Activated CD4-positive, alpha-beta T cell treated with anti-CD3 and anti-CD28 coated beads, Interleukin-2, amount 50 U/mL, for 16 hours (primary cell): ENCODE measurements at regions not wholly inside any gene's neighbourhood (a gene's known extent, or its start where the extent isn't known, plus 50 kb on each side); places are given as distances from the start of the nearest gene placed in this dataset.

Source experiments
- DNase-seq: peaks from one replicate; pipeline ENCODE4 v3.0.0-alpha.2; 2020

DNA sequence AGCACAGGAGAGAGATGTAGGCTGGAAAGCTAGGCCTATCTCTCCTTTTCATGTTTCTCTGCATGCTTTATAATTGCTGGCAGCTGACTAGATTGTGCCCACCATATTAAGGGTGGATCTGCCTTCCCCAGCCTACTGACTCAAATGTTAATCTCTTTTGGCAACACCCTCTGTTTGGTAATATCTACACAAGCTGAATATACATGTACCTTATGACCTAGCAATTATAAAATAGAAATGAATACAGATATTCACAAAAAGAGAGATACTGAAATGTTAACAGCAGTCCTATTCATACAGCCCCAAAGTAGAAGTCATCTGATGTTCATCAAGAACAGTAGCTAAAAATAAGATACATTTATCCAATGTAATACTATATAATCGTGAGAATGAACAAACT, 429.6 kb downstream of the EPM2A start:
- no peak for DNase-seq

DNA sequence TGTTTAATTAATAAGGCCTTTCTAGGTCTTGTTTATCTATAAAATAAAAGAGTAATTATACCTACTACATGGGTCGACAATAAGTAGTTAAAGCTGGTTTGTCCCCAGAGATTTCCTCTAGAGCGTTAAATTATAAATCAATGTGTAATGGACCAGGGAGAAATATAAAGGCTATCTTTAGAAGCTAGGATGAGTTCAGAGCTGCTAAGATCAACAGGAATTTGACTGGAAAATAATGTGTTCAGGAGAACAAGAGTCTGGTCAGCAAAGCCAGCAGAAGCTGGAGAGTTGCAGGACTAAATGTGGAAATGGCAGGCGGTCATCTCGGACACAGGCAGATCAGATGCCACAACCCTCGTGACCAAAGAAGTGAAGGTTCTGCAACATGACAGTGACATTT, 428.8 kb downstream of the EPM2A start:
- DNase-seq, result no peak

DNA sequence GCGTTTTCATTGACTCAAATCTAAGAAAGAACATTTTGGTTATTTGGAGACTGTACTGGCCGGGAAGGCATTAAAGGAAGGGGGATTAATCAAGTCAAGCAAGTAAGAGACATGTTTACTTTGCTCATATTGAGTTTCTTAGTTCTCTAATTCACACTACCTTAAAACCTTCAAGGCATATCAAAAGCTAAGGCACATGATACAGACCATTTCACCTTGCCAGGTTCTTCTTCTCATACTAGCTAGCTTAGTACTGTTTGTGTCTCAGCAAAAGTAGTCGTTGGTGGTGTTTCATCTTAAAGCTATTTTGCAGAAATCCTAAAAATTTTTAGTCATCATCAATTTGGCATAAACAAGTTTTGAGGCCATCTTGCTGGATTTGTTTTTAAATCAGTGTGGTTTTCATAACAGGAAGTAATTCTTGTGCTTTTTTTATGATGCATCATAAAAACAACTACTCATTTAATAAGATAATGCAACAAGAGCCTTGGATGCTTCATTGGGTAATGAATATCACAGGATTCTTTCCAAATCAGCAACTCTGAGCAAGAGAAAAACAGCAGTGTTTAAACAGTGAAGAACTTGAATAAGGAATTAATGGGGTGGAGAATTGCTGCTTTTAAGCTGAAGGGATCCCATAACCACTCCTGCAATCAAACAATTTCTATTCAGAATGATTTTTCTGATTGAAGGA, 425.3 kb downstream of the EPM2A start:
- no peak for DNase-seq

DNA sequence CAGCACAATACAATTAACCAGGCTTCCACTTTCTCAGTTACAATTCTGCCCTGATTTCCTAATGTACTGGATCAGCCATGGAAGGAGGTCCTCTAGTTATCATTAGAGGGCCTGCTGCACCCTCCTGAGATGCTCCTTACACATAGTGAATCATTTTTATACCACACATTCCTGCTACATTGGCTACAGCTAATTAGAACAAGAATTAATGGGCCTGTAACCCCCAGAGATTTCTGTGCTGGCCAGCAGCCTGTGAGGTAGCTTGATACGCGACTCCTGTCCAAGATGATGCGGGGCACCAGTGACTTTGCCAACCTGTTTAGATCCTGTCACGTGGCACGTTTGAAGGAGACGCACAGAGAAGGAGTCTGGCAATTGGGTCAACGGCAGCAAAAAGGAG, 422.8 kb downstream of the EPM2A start:
- DNase-seq, result no peak

DNA sequence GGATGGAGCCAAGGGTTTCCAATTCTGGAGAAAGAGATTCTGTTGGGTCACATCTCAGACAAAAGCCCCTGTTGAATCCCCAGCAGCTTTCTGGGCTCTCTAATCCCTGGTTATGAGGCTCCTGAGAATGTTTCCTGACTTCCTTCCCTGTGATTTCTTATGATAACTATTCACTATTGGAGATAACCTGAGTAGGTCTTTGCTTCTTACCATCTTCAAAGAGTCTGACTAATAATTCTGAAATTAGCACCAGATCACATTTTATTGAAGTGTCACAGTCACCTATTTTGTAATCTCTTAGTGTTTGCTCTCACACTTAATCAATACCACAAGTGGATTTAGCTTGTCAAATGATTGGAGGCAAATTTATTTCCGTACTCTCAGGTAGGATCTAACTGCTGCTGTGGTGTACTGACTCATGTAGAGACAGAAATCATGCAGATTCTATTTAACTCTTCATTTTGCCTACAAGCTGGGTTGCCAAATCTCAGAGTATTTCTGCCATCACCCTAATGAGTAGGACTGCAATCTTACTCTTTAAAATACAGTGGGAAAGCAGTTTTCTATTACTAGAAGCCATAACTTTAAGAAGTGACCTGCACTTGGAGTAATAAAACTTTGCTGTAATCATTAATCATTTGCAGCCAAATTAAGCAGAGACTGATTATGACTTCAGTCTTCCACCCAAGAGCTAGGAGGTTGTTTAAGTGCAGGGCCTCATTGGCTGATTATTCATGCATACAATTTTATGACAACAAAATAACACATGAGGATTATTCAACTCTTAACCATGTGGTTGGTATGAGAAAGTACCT, 422.1 kb downstream of the EPM2A start:
- DNase-seq, result no peak

DNA sequence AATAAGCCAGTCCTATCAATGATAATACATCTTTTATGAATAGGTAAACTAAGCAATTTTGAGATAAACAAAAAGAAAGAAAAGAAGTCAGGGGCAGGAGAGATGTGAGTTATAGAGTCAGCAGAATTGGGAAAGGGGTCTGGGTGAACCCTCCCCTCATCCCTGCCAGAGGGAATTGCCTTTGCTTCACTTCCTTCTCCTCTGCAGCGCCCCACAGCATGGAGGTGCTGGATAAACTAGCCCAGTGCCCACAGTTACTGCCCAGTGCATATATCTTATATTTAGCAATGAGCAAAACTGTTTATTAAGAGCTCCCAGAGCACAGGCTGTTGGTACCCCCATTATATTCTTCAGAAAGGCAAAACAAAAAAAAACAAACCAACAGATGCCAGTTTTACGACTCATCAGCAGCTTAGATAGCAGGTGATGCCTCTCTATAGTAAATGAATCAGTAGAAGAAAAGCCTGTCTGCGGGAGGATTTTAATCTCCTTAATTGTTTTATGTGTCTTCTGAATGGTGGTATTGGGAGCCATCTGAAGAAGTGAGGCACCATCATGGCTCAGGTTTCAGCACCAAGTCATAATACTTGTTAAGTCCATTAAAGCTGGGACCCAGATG, 419.2 kb downstream of the EPM2A start:
- no peak for DNase-seq

DNA sequence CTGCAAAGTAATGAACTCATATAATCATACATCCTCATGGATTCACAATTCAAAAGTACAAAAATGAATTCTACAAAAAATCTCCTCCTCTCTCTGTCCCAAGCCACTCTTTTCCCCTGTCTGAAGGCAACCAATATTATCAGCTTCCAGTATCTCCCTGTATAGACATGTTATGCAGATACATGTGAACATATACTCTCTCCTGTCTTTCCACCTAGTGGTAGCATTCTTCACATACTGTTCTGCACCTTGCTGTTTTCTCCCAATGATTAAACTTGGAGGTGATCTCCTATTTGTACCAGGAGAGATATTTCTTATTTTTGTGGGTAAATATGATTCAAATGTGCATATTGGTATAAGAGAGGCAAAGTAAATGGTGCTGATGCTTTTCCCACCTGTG, 416.4 kb downstream of the EPM2A start:
- DNase-seq, result no peak

DNA sequence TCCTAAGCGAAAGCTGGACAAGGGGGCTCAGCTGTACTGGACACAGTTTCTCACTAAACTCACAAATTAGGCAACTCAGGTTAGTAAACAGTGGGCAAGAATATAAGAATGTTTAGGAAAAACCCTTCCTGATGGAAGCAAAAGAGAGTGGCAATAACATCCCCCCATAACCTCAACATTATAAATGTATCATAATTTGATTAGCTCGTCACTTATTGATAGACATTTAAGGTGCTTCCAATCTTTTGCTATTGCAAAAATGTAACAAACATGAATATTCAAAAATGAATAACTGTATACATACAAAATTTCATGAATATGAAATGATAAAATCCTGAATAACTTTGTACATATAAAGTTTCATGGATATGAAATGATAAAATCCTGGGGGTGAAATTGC, 415.7 kb downstream of the EPM2A start:
- DNase-seq, result no peak

DNA sequence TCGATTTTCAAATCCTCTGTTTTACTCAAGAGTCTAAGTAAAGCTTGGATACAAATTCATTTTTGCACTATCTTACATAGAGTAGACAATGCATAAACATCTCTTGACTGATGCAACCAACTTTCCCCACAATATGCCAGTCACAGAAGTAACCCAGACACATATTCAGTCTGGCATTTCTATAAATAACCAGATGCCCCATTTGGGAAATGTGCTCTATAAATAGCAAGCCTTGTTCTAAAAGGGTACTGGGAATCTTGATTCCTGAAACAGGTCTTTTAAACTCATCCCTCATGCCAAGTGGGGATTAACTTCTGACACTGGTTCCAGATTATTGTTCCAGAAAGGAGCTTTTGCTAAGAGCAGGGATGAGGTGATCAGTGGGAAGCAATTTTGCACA, 411.7 kb downstream of the EPM2A start:
- DNase-seq, result no peak

DNA sequence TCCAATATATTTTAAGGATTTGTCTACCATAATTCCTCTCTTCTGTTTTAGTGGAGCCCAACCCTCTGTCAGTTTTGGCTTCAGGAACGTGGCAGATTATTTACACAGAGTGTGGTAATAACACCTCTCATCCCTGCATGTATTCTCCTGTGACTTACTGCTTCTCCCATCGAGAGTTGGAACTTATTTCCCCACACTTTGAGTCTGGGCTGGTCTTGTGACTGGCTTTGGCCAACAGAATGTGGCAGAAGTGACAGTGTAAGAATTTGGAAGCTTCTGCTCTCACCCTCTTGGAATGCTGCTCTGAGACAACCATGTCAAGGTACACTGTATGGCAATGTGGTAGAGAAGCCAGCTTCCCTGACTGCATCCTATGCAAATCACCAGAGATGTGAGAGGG, 407.7 kb downstream of the EPM2A start:
- no peak for DNase-seq

DNA sequence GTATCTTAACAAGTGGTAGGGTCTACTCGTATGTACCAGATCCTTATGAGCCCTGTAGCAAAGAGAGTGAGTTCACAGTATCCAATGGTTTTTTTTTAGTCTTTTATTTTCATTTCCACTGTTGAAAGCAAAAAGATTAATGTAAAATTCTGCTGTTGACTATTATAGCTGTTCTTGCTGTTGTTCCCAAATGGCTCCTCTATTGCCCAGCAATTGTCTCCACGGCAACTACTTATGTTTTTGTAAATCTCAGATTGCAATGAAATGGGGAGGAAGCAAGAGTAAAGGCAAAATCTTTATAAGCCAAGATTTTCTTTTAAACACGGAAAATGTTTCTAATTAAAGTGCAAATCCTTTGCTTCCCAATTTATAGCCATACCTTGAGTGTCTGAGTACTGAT, 406.1 kb downstream of the EPM2A start:
- DNase-seq, result no peak

DNA sequence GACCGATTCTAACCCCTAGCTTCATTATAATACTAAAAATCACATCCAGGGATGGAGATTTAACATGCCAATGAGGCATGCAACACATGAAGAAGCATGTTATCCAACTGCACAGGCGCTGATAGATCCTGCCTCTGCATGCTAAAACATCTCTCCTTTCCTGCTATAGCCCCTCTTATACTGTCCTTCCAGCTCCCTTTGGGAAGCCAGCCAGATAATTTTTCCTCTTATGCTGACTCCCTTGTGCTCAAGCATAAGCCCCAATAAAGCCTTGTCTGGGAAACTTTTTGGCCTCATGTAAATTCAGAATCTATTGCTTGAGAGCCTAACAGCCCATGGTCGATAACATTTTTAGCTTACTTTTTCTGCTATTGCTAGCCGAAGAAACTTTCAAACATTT, 404.3 kb downstream of the EPM2A start:
- no peak for DNase-seq

DNA sequence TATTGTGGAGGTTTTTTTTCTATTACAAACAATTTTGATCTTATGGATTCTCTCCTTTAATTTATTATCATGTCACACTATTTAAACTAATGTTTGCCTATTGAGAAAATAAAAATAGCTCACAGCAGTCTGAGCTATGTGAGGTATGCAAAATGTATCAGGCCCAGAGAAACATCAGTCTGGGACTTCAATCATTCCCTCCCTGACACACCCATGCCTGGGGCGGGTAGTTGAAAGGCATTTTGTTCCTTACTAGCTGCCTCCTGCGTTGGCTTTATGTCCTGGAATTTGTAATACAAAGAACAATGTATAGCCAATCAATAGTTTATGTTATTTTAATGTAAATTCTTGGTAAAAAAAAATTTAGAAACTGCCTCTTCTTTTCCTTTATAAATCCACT, 403.3 kb downstream of the EPM2A start:
- no peak for DNase-seq

DNA sequence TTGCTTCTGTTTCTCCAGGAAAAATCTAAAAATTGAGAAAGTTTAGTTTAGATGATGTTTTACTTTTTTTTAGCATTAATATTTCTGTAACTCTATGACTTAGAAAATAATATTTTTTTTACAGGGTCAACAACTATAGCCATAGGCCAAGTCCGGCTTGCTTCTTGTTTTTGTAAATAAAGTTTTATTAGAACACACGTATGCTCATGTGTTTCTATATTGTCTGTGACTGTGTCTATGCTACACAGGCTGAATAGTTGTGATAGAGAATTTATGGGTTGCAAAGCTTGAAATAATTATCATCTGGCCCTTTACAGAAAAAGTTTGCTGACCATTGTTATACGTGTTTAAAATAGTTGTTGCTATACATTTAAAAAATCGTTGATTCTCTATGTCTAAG, 399.2 kb downstream of the EPM2A start:
- no peak for DNase-seq

DNA sequence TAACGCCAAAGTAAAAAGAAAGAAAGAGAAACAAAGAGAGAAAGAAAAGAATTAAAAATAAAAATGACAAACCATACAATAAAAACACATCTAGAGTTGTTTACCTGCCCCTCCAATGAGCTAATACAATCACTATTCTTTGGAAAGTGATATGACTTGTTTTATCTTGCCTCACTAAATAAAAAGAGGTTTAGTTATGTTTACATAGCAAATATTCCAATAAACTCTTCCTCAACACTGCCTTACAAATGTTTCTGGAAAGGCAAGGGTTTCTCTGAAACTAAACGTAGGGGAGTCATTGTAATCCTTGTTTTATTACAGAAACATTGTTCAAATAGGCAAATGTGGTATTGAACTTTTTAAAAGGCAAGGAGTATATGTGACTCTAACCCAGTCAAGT, 396.2 kb downstream of the EPM2A start:
- DNase-seq, result no peak

DNA sequence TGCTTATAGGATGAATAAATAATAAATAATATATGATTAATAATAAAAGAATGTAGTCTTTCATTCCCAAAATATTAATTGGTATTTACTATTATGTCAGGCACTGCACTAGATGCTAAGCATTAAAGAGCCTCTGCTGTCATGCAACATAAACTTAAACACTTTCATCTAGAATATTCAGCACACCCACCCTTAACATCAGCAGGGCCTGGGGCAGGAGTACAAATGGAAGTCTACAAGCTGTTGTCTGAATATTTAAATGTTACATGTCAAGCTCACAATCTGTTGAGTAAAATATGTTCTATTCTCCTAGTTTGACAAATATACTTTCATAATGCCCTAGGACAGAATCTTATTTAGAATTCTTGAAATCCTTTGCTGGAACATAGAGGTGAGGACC, 395.1 kb downstream of the EPM2A start:
- no peak for DNase-seq

DNA sequence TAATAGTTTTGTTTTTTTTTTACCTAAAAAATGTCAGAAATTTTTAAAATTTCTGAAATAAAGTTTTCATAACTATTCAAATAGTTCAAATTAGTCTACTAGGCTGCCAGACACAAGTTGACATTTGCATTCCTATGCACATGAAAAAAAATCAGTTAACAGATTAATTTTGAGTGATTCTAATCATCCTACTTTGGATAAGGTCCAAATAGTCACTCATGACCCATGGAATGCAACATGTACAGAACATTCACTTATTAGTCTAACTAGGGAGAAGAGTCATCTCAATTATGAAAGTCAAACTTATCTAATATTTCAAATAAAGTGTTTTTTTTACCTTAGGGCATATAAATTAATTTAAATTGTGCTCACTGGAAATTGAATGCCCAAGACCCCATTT, 390.2 kb downstream of the EPM2A start:
- DNase-seq, result no peak

DNA sequence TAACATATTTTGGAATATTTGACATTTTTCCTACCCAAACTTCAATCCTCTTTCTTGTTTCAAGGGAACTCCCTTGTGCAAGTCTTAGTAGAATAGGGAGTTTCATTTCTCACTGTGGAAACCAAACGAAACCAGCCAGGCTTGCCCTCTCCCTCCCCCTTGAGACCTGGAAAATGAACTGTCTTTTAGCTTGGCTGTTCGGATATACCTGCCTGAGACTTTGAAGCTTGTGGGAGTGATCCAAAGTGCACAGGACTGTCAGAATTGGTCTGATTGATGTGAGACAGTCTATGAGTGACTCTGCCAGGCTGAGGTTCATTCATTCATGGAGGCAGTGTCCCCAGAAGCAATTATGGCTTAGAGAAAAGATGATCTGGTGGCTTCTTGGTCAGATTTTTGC, 388.1 kb downstream of the EPM2A start:
- DNase-seq, result no peak

DNA sequence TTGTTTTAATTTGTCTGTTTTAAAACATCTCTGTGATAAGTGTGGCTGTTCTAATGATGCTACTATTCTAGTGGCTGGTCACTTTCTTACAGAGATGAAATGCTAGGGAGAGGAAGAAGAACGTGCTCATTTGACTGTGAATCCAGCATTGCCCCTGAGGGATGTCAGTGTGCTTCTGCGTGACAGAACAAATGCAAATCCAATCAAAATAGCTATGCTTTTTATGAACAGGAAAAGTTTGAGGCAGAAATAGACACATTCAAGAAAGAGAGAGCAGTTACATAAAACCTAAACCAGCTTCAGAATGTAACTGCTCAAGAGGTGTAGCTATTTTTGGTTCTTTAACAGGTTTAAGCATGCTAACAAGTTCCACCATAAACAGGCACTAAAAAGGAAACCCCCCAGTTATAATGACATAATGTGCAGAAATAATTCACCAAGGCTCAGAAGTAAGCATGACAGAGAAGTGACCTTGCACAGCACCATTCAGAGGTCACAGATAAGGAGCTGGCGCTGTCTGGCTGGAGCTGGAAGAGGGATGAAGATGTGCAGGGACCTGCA, 385.3 kb downstream of the EPM2A start:
- no peak for DNase-seq

DNA sequence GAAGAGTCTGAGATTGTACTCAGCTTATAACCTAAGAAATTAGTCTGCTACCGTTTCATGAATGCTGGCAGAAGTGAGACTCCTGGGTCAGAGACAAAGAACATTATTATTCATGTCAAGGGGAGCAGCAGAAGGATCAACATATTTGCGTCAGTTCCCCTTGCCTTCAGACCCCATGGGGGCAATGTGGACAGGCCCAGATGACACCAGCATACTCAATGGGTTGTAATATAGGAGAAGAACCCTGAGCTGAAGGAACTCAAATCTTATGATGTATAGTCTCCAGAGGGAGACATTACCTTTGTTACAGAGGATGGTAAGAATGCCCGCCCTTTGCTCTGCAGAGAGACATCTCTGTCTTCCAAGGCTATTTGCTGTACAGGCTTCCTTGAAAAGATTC, 384.4 kb downstream of the EPM2A start:
- no peak for DNase-seq

DNA sequence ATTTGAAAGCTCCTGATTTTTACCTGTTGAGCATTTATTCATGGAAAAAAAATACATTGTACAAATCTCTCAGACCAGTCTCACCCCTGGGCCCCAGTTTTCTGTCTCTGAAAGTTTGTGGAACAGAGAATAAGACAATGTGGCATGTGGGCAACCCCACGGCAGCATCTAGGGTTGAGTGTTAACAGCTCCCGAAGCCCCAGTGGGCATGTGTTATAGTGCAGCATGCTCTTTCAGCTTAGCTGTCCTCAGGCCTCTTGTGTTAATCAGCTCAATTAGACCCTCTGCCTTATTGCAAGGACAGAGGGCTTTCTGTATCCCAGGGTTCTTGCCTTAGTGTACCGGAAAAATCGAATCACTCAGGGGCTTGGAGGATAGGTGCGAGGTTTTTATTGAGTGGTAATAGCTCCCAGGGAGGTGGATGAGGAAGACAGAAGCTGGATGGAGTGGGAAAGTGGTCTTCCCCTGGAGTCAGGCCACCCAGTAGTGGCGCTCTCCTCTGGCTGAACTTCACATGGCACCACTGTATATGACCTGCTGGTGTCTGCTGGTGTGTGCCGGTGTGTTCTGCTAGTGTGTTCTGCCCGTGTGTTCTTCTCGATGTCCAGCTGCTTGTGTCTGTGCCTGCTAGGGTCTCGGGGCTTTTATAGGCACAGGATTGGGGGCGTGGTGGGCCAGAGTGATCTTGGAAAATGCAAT, 382.8 kb downstream of the EPM2A start:
- no peak for DNase-seq

DNA sequence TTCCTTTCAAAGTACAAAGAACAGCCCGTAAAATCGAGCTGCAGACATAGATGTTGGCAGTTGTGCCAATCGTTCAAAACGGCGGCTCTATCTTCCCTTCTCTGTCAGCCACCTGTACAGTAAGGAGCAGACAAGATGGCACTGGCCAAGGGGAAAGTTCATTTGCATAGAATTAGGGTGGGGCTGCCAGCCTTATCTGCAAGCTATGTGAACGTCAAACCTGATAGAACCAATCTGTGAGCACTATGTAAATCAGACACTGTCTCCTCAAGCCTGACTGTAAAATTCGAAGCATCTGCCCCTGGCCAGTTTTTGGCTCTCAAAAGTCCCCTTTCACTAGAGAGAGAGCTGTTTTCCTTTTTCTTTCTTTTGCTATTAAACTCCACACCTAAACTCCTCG, 374.5 kb downstream of the EPM2A start:
- DNase-seq, result no peak

DNA sequence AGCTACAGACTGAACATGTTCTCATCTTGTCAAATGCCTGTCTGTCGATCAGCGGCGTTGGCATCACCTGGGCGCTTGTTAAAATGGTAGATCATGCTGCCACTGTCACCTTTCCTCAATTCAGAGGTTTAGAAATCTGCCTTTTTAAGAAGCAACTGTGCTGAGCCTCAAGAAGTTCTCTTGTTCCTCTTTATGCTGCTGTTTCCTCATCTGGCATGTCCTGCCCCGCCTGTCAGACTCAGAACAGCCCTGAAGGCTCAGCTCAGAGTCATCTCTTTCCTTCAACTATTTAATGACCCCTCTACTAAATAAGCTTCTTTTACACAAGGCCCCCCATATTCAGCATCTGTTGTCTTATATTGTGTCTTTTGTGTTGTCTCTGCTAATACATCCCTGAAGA, 368.2 kb downstream of the EPM2A start:
- DNase-seq, result no peak
